ENCODE measurements at regions not wholly inside any gene's neighbourhood (a gene's known extent, or its start where the extent isn't known, plus 50 kb on each side); places are given as distances from the start of the nearest gene placed in this dataset.

DNA sequence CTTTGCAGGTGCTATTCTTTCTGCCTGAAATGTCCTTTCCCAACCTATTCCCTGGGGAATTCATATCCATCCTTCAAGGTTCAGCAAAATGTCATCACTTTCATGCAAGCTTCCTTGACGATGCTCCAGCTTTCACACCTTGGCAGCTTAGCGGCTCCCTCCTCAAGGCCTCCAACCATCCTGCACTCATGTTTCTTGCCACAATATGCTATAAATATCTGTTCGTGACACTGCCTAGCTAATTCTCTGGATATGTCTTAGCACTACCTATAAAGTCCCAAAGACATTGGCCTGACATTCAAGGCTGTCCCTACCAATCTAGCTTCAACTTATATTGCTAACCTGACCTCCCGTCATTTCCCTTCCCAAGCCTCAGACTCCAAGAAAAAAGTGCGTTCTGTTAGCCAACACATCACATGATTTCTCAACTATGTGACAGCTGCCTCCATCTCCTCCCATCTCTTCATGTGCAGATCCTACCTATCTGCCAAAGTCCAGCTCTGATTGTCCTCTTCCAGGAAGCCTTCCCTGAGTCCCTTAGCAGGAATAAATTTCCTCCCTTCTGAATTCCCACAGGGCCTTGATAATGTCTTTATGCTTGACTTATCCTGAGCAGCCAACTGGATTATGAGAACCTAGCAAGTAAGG, 359.9 kb upstream of the F9 start (continued):
- TF ChIP-seq TAF7 (optimal IDR thresholded peaks at IDR 0.05; ENCODE audit: borderline replicate concordance, low read depth, low read length): no peak
- TF ChIP-seq, protein P1, sequence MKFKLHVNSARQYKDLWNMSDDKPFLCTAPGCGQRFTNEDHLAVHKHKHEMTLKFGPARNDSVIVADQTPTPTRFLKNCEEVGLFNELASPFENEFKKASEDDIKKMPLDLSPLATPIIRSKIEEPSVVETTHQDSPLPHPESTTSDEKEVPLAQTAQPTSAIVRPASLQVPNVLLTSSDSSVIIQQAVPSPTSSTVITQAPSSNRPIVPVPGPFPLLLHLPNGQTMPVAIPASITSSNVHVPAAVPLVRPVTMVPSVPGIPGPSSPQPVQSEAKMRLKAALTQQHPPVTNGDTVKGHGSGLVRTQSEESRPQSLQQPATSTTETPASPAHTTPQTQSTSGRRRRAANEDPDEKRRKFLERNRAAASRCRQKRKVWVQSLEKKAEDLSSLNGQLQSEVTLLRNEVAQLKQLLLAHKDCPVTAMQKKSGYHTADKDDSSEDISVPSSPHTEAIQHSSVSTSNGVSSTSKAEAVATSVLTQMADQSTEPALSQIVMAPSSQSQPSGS (IDR thresholded peaks at IDR 0.05; ENCODE audit: low read length): no peak
- TF ChIP-seq TCF12 (IDR thresholded peaks at IDR 0.05; ENCODE audit: low read depth, low read length): no peak
- no peak for TF ChIP-seq MAFK (IDR thresholded peaks at IDR 0.05; ENCODE audit: low read depth, low read length)
- TF ChIP-seq TBP (IDR thresholded peaks at IDR 0.05; ENCODE audit: low read depth, low read length): no peak
- no peak for TF ChIP-seq HDAC6 (IDR thresholded peaks at IDR 0.05; ENCODE audit: low read depth, low read length)
- TF ChIP-seq YY1 (IDR thresholded peaks at IDR 0.05; ENCODE audit: low read depth, low read length): no peak
- TF ChIP-seq ZNF274 (IDR thresholded peaks at IDR 0.05; ENCODE audit: borderline replicate concordance, extremely low read depth, low read length): no peak
